ENCODE measurements at regions not wholly inside any gene's neighbourhood (a gene's known extent, or its start where the extent isn't known, plus 50 kb on each side); places are given as distances from the start of the nearest gene placed in this dataset.
"Not testable (repeated sequence)": the region's sequence is repeated elsewhere in the genome, so short reads cannot be mapped to it uniquely, and the experiment has no call there.

DNA sequence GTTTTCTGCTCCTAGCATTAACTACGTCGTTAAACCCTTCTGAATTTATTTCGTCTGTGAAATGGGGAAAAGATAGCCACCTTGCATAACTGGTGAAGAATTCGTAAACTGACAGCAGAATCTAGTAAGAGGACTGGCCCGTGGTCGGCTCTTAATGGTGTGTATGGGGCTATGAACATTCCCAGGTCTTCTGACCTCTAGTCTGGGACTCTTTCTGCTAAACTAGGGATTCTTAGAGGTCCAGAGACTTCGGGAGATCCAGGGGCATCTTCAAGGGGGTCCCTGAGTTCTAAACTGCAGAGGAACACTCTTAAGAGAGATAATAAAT is 231.1 kb upstream of the SERP2 start:
- ChIA-PET CTCF (no interaction called here), POLR2A (interaction anchor here (1.0 kb wide), 2 partner anchors 12 to 18 kb away, joined by 3 read pairs; no protein-coding TSS in a partner anchor)
- TF ChIP-seq HDGF (IDR thresholded peaks at IDR 0.05; ENCODE audit: borderline replicate concordance) (no peak), FOXK2 (IDR thresholded peaks at IDR 0.05) (no peak), TARDBP (IDR thresholded peaks at IDR 0.05) (no peak), L3MBTL2 (conservative IDR thresholded peaks at IDR 0.05) (0 out of 2 replicates have a peak, but pooled peaks have one; percentile 5)
- DNase-seq (ENCODE audit: extremely low spot score), result peak; percentile 10

- no peak for DNase-seq (ENCODE audit: extremely low spot score)
- ChIA-PET CTCF (no interaction called here), POLR2A (interaction anchor here (0.7 to 1.2 kb wide), 3 partner anchors 12 to 294 kb away, joined by 3 to 4 read pairs (median 4); no protein-coding TSS in a partner anchor)
- TF ChIP-seq, protein P1, sequence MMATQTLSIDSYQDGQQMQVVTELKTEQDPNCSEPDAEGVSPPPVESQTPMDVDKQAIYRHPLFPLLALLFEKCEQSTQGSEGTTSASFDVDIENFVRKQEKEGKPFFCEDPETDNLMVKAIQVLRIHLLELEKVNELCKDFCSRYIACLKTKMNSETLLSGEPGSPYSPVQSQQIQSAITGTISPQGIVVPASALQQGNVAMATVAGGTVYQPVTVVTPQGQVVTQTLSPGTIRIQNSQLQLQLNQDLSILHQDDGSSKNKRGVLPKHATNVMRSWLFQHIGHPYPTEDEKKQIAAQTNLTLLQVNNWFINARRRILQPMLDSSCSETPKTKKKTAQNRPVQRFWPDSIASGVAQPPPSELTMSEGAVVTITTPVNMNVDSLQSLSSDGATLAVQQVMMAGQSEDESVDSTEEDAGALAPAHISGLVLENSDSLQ (IDR thresholded peaks at IDR 0.05), result peak; percentile 24; the same call in 1 of the 2 replicates
- TF ChIP-seq FOXA1 (IDR thresholded peaks at IDR 0.05), result no peak
Observed at GRCh38 chr13:44142941-44143665, 230.5 kb upstream of the SERP2 start.

DNA sequence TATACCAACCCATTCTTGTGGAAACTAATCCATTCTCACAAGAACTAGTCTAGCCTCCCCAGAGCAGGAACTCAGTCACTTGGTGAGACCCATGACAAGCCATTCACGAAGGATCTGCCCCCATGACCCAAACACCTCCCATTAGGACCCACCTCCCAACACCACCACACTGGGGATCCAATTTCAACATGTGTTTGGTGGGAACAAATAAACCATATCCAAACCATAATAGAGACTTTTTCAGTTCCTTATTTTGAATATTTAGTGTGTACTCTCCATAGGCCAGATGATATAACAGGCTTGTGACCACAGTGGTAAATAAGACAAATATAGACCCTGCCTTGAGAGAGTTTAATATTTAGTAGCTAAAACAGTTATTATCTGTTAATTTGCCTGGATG is 227.5 kb upstream of the SERP2 start:
- POLR2A ChIA-PET, result no interaction called here
- no peak for TF ChIP-seq ZNF384 (IDR thresholded peaks at IDR 0.05)
- no peak for TF ChIP-seq TARDBP (IDR thresholded peaks at IDR 0.05)
- TF ChIP-seq FOXK2 (IDR thresholded peaks at IDR 0.05), result no peak
- no peak for TF ChIP-seq HDGF (IDR thresholded peaks at IDR 0.05; ENCODE audit: borderline replicate concordance)
- TF ChIP-seq, protein P1 (IDR thresholded peaks at IDR 0.05), result no peak
- TF ChIP-seq FOXA1 (IDR thresholded peaks at IDR 0.05), result no peak
- TF ChIP-seq NFRKB (IDR thresholded peaks at IDR 0.05), result no peak
- CTCF ChIA-PET, result no interaction called here
- no peak for DNase-seq (ENCODE audit: extremely low spot score)

DNA sequence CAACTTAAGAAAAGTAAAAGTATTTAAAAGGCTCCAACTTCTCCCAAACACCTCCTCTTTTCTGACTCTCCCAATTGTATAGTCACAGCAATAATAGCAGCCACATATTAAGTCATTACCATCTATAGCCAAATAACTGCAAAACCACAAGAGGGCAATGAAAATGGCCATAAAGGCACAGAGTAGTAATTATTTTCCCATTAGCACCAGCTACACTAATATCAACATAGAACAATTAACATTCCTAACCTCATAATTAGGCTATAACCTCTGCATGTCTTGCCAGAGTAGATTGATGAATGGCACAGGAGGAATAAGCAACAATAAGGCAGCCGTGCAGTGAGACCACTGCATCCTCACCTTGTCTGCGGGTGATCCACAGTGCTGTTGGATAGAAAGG is 226.4 kb upstream of the SERP2 start:
- no peak for TF ChIP-seq HDGF (IDR thresholded peaks at IDR 0.05; ENCODE audit: borderline replicate concordance)
- TF ChIP-seq SUZ12 (IDR thresholded peaks at IDR 0.05), result no peak
- TF ChIP-seq, protein P1 (IDR thresholded peaks at IDR 0.05), result peak; percentile 3; the same call in 1 of the 2 replicates
- CTCF ChIA-PET, result no interaction called here
- DNase-seq (ENCODE audit: extremely low spot score), result no peak
- POLR2A ChIA-PET, result interaction anchor here (0.6 kb wide), 1 partner anchor 83 kb away, joined by 3 read pairs; no protein-coding TSS in a partner anchor

DNA sequence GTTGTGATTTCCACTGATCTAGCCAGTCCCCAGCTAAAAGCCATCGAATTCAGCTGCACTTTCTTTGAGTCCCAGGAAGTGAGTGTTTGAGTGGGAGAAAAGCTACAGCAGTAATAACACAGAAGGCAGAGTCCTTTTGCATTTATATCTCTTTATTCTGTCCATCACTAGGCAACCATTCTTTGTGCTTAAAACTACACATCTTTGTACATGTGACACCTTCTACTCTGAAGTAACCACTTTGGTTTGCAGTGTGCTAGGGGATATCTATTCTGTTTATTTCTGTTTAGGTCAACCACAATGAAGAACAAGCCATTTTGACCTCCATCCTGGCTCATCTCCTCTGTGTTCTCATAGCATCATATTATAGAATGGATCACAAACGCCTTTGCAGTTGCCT is 226.0 kb upstream of the SERP2 start:
- CTCF ChIA-PET, result no interaction called here
- POLR2A ChIA-PET, result interaction anchor here (0.6 kb wide), 1 partner anchor 84 kb away, joined by 3 read pairs; no protein-coding TSS in a partner anchor
- DNase-seq (ENCODE audit: extremely low spot score), result no peak

DNA sequence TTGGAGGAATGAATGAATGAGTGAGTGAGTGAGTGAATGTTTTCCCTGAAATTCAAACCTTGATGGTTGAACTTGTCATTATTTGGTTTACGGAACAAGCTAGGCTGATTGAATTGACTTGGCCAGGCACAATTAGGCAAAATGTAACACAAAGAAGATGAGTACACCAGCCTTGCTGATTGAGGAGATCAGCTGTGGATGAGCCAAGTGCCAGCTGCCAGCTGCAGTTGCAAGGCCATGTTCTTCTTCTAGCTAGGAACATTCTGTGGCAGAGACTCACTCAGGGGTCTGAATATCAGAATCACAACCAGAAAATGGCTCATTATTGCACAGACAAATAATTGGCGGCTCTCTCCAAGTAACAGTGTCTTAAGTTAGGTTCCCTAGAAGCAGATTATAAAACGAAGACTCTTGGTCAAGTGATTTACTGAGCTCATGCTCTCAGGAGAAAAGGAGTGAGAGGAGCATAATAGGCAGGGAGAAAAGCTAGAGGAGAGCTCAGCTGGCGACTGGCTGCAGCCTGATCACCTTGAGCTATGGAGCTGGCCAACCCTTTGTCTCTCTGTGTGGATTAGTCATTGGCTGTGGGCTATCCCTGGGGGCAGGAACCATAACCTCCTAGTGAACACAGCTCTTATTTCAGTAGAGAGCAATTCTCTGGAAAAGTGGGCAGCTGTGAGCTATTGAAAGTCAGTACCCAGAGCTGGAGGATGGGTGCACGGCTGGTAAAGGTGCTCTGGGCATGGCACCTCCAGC is 225.3 kb upstream of the SERP2 start:
- TF ChIP-seq NFRKB (IDR thresholded peaks at IDR 0.05) (no peak), TARDBP (IDR thresholded peaks at IDR 0.05) (no peak), LEF1 (IDR thresholded peaks at IDR 0.05; ENCODE audit: borderline replicate concordance) (no peak), ARNT (IDR thresholded peaks at IDR 0.05) (no peak), SP1 (IDR thresholded peaks at IDR 0.05) (no peak), CTBP1 (IDR thresholded peaks at IDR 0.05; ENCODE audit: borderline replicate concordance) (no peak), FOXA1 (IDR thresholded peaks at IDR 0.05) (no peak), ZNF384 (IDR thresholded peaks at IDR 0.05) (no peak), ELF4 (IDR thresholded peaks at IDR 0.05) (no peak), FOXM1 (IDR thresholded peaks at IDR 0.05; ENCODE audit: borderline replicate concordance) (no peak), L3MBTL2 (conservative IDR thresholded peaks at IDR 0.05) (no peak), BHLHE40 (IDR thresholded peaks at IDR 0.05; ENCODE audit: borderline replicate concordance) (no peak), FOXK2 (IDR thresholded peaks at IDR 0.05) (no peak), SUZ12 (IDR thresholded peaks at IDR 0.05) (no peak), HDGF (IDR thresholded peaks at IDR 0.05; ENCODE audit: borderline replicate concordance) (no peak)
- TF ChIP-seq, protein P1 (IDR thresholded peaks at IDR 0.05), result no peak
- CTCF ChIA-PET, result no interaction called here
- POLR2A ChIA-PET, result interaction anchor here (0.6 kb wide), 1 partner anchor 84 kb away, joined by 3 read pairs; no protein-coding TSS in a partner anchor
- no peak for DNase-seq (ENCODE audit: extremely low spot score)

More for the DNA sequence above, 226.0 kb upstream of the SERP2 start:
- TF ChIP-seq FOXM1 (IDR thresholded peaks at IDR 0.05; ENCODE audit: borderline replicate concordance) (no peak), TARDBP (IDR thresholded peaks at IDR 0.05) (no peak)

- CTCF ChIA-PET; DNase-seq (ENCODE audit: extremely low spot score); POLR2A ChIA-PET: not testable (repeated sequence)
Observed at GRCh38 chr13:44149231-44149630, 224.4 kb upstream of the SERP2 start.
